ENCODE measurements at regions not wholly inside any gene's neighbourhood (a gene's known extent, or its start where the extent isn't known, plus 50 kb on each side); places are given as distances from the start of the nearest gene placed in this dataset.
A peak's percentile ranks its signal among the peaks of the same experiment; 100 is the strongest.

DNA sequence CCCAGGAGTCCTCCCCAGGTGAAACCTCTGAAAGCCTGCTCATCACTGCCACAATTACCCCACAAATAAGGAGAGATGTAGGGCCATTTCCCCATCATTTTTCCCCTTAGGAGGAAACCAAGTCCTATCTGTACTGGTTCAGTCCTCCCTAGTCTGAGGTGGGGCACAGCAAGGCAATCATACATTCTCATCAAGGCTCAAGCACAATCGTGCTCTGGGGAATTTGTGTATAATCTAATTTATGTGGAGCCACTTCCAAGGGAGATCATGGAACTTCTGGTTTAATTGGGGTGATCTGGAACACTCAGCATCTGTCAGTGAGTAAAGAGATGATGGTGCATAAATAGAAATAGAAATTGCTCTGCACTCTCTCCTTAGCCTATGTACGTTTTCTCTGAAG is 546.9 kb downstream of the IGSF11 start:
- no peak overlapping the region for H3K9ac ChIP-seq
- WGBS (ENCODE audit: low lambda C conversion rate), result 24% methylated on average over 2 of the region's 2 CpGs
- H2AFZ ChIP-seq (ENCODE audit: low read depth), result no peak overlapping the region
- ChIA-PET CTCF (no interaction called here), POLR2A (no interaction called here)
- no peaks in the 10 kb centered on the region for H4K20me1 ChIP-seq (ENCODE audit: insufficient read depth)
- H3K27ac ChIP-seq (ENCODE audit: low read depth in 2 of 2, low read length in 1 of 2), result no peak overlapping the region
- H3K4me2 ChIP-seq, result no peak overlapping the region
- no peaks in the 10 kb centered on the region for H3K9me2 ChIP-seq
- no peak overlapping the region for H3K4me3 ChIP-seq (ENCODE audit: low read depth in 2 of 2, low read length in 1 of 2)
- H3K79me2 ChIP-seq (ENCODE audit: insufficient read depth), result no peaks in the 10 kb centered on the region
- no peaks in the 10 kb centered on the region for H3K9me3 ChIP-seq
- no peaks in the 10 kb centered on the region for H3K36me3 ChIP-seq (replicated peaks in 1 of 2; ENCODE audit: control insufficient read depth in 1 of 2, insufficient read depth in 2 of 2, low read length in 1 of 2)
- H3F3A ChIP-seq (replicated peaks; ENCODE audit: insufficient read depth), result no peaks in the 10 kb centered on the region
- no peak for DNase-seq
- no peaks in the 10 kb centered on the region for H3K27me3 ChIP-seq (ENCODE audit: insufficient read depth)
- H3K4me1 ChIP-seq (ENCODE audit: control insufficient read depth in 1 of 2, insufficient read depth in 2 of 2, low read depth in 1 of 2, low read length in 1 of 2), result peaks cover 0 to 6% of the 10 kb centered on the region in 2 experiments; a peak in 1 of 4 replicates
- TF ChIP-seq ZBTB33 (IDR thresholded peaks at IDR 0.05; ENCODE audit: borderline replicate concordance, low read depth) (no peak), RCOR1 (IDR thresholded peaks at IDR 0.05; ENCODE audit: low read length) (no peak), MXI1 (IDR thresholded peaks at IDR 0.05; ENCODE audit: low read depth, low read length) (no peak), GATA2 (CRISPR knock-in tag; IDR thresholded peaks at IDR 0.05) (peak; percentile 35; the same call in 1 of the 2 replicates)

- H3K4me3 ChIP-seq (ENCODE audit: low read depth in 2 of 2, low read length in 1 of 2), result no peak overlapping the region
- H3K4me1 ChIP-seq (ENCODE audit: control insufficient read depth in 1 of 2, insufficient read depth in 2 of 2, low read depth in 1 of 2, low read length in 1 of 2), result peaks cover 0 to 6% of the 10 kb centered on the region in 2 experiments; a peak in 1 of 4 replicates
- H2AFZ ChIP-seq (ENCODE audit: low read depth), result no peak overlapping the region
- no peak for DNase-seq
- POLR2A ChIA-PET, result no interaction called here
- H3K9me3 ChIP-seq, result no peaks in the 10 kb centered on the region
- H3K27ac ChIP-seq (ENCODE audit: low read depth in 2 of 2, low read length in 1 of 2), result no peak overlapping the region
- no peaks in the 10 kb centered on the region for H4K20me1 ChIP-seq (ENCODE audit: insufficient read depth)
- H3F3A ChIP-seq (replicated peaks; ENCODE audit: insufficient read depth), result no peaks in the 10 kb centered on the region
- no peak overlapping the region for H3K4me2 ChIP-seq
- H3K36me3 ChIP-seq (replicated peaks in 1 of 2; ENCODE audit: control insufficient read depth in 1 of 2, insufficient read depth in 2 of 2, low read length in 1 of 2), result no peaks in the 10 kb centered on the region
- H3K27me3 ChIP-seq (ENCODE audit: insufficient read depth), result no peaks in the 10 kb centered on the region
- no peaks in the 10 kb centered on the region for H3K79me2 ChIP-seq (ENCODE audit: insufficient read depth)
- H3K9me2 ChIP-seq, result no peaks in the 10 kb centered on the region
- no peak for TF ChIP-seq RAD21 (IDR thresholded peaks at IDR 0.05; ENCODE audit: low read length)
- no peak for TF ChIP-seq ELF1 (IDR thresholded peaks at IDR 0.05)
- TF ChIP-seq SMC3 (IDR thresholded peaks at IDR 0.05; ENCODE audit: low read depth, low read length), result no peak
- CTCF ChIA-PET, result no interaction called here
- 44% methylated on average over 3 of the region's 3 CpGs for WGBS (ENCODE audit: low lambda C conversion rate)
- H3K9ac ChIP-seq, result no peak overlapping the region
These were observed 545.9 kb downstream of the IGSF11 start for GRCh38 chr3:118488732-118489131.

DNA sequence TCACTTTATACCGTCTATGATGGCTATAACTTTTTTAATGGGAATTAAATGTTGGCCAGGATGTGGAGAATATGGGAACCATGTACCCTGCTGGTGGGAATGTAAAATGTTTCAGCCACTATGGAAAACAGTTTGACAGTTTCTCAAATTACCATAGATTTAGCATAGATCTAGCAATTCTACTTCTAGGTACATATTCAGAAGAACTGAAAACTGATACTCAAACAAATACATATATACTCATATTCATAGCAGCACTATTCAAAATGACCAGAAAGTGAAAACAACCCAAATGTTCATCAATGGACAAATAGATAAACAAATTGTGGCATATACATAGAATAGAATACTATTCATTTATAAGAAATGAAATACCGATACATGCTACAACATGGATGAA is 539.4 kb downstream of the IGSF11 start:
- 61% methylated on average over 2 of the region's 2 CpGs for WGBS (ENCODE audit: low lambda C conversion rate)
- Histone ChIP-seq H3K9me2 (no peaks in the 10 kb centered on the region), H3K36me3 (replicated peaks in 1 of 2; ENCODE audit: control insufficient read depth in 1 of 2, insufficient read depth in 2 of 2, low read length in 1 of 2) (no peaks in the 10 kb centered on the region), H3K27ac (ENCODE audit: low read depth in 2 of 2, low read length in 1 of 2) (no peak overlapping the region), H3K27me3 (ENCODE audit: insufficient read depth) (no peaks in the 10 kb centered on the region), H2AFZ (ENCODE audit: low read depth) (no peak overlapping the region), H3K4me1 (ENCODE audit: control insufficient read depth in 1 of 2, insufficient read depth in 2 of 2, low read depth in 1 of 2, low read length in 1 of 2) (no peaks in the 10 kb centered on the region), H3K79me2 (ENCODE audit: insufficient read depth) (no peaks in the 10 kb centered on the region), H3F3A (replicated peaks; ENCODE audit: insufficient read depth) (no peaks in the 10 kb centered on the region), H3K9me3 (no peaks in the 10 kb centered on the region), H3K4me2 (no peak overlapping the region), H4K20me1 (ENCODE audit: insufficient read depth) (no peaks in the 10 kb centered on the region), H3K9ac (no peak overlapping the region), H3K4me3 (ENCODE audit: low read depth in 2 of 2, low read length in 1 of 2) (no peak overlapping the region)
- ChIA-PET CTCF (no interaction called here), POLR2A (no interaction called here)
- no peak for DNase-seq
- TF ChIP-seq, protein P1, sequence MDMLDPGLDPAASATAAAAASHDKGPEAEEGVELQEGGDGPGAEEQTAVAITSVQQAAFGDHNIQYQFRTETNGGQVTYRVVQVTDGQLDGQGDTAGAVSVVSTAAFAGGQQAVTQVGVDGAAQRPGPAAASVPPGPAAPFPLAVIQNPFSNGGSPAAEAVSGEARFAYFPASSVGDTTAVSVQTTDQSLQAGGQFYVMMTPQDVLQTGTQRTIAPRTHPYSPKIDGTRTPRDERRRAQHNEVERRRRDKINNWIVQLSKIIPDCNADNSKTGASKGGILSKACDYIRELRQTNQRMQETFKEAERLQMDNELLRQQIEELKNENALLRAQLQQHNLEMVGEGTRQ (IDR thresholded peaks at IDR 0.05; ENCODE audit: borderline replicate concordance, low read depth, low read length), result no peak
- TF ChIP-seq IRF3 (IDR thresholded peaks at IDR 0.05; ENCODE audit: low read depth, low read length), result no peak
- TF ChIP-seq CHD2 (IDR thresholded peaks at IDR 0.05; ENCODE audit: low read length, partially characterized antibody), result no peak
- TF ChIP-seq, protein P2, sequence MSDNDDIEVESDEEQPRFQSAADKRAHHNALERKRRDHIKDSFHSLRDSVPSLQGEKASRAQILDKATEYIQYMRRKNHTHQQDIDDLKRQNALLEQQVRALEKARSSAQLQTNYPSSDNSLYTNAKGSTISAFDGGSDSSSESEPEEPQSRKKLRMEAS (IDR thresholded peaks at IDR 0.05; ENCODE audit: low read depth), result no peak
- no peak for TF ChIP-seq FOSL2 (IDR thresholded peaks at IDR 0.05; ENCODE audit: borderline replicate concordance, low read depth)
- TF ChIP-seq MEF2A (IDR thresholded peaks at IDR 0.05; ENCODE audit: borderline replicate concordance, low read depth), result no peak
- TF ChIP-seq CTCF (IDR thresholded peaks at IDR 0.05), result no peak
- TF ChIP-seq MXI1 (IDR thresholded peaks at IDR 0.05; ENCODE audit: low read depth, low read length), result no peak
- no peak for TF ChIP-seq RCOR1 (IDR thresholded peaks at IDR 0.05; ENCODE audit: low read length)
- TF ChIP-seq SMC3 (IDR thresholded peaks at IDR 0.05; ENCODE audit: low read depth, low read length), result no peak
- TF ChIP-seq PBX3 (IDR thresholded peaks at IDR 0.05), result no peak
